Retinal pigment epithelial cell (primary cell): ENCODE measurements at regions not wholly inside any gene's neighbourhood (a gene's known extent, or its start where the extent isn't known, plus 50 kb on each side); places are given as distances from the start of the nearest gene placed in this dataset.
"Not testable (repeated sequence)": the region's sequence is repeated elsewhere in the genome, so short reads cannot be mapped to it uniquely, and the experiment has no call there.

Experiments
- DNase-seq: peaks from one replicate; pipeline ENCODE4 v3.0.0-alpha.2; 2010; ENCODE audit warnings: low read depth
- H3K4me3 ChIP-seq: 2 replicates; pipeline ENCODE4 v1.5.1; 2011; ENCODE audit warnings: mild to moderate bottlenecking, low read length, control low read depth, moderate library complexity
- CTCF ChIP-seq: conservative IDR thresholded peaks from 2 replicates; pipeline ENCODE4 v1.5.1; 2011; ENCODE audit warnings: low read depth, low read length, control low read depth, inconsistent platforms

GRCh38 chr6:51199105-51199552 lies 380.5 kb downstream of the TFAP2B start:
- no peak overlapping the region for H3K4me3 ChIP-seq
- DNase-seq: no peak
- TF ChIP-seq CTCF: no peak

- no peak overlapping the region for H3K4me3 ChIP-seq
- no peak for DNase-seq
- no peak for TF ChIP-seq CTCF
These were observed 381.1 kb downstream of the TFAP2B start for GRCh38 chr6:51199733-51200260.

- no peak overlapping the region for H3K4me3 ChIP-seq
- no peak for TF ChIP-seq CTCF
- no peak for DNase-seq
These were observed 382.0 kb downstream of the TFAP2B start for GRCh38 chr6:51200676-51201075.

GRCh38 chr6:51202653-51203052 lies 384.0 kb downstream of the TFAP2B start:
- DNase-seq, H3K4me3 ChIP-seq: not testable (repeated sequence)

GRCh38 chr6:51203504-51203903 lies 384.8 kb downstream of the TFAP2B start:
- H3K4me3 ChIP-seq: no peak overlapping the region
- no peak for TF ChIP-seq CTCF
- DNase-seq: no peak

GRCh38 chr6:51206686-51207085 lies 388.0 kb downstream of the TFAP2B start:
- DNase-seq, H3K4me3 ChIP-seq: not testable (repeated sequence)

GRCh38 chr6:51209651-51210050 lies 391.0 kb downstream of the TFAP2B start:
- DNase-seq: no peak
- no peak for TF ChIP-seq CTCF
- no peak overlapping the region for H3K4me3 ChIP-seq

- H3K4me3 ChIP-seq: peak overlapping the region; percentile 39
- no peak for TF ChIP-seq CTCF
- DNase-seq: no peak
These were observed 395.1 kb downstream of the TFAP2B start for GRCh38 chr6:51213811-51214210.
